AG09309 (cell line): ENCODE measurements at regions not wholly inside any gene's neighbourhood (a gene's known extent, or its start where the extent isn't known, plus 50 kb on each side); places are given as distances from the start of the nearest gene placed in this dataset.

Experiments
- DNase-seq: peaks from one replicate; pipeline ENCODE4 v3.0.0-alpha.2; 2010; ENCODE audit warnings: low read depth
- H3K4me3 ChIP-seq: 2 replicates; pipeline ENCODE4 v1.5.1; 2011; ENCODE audit warnings: mild to moderate bottlenecking, low read depth, low read length, moderate library complexity; ENCODE audit not compliant: control insufficient read depth
- TF ChIP-seq, protein P1 (sequence below): IDR thresholded peaks from 2 replicates; pipeline ENCODE4 v1.5.1; 2011; ENCODE audit warnings: mild to moderate bottlenecking, low read depth, low read length, inconsistent platforms; ENCODE audit not compliant: insufficient read depth, control insufficient read depth; ENCODE audit errors: missing control alignments

DNA sequence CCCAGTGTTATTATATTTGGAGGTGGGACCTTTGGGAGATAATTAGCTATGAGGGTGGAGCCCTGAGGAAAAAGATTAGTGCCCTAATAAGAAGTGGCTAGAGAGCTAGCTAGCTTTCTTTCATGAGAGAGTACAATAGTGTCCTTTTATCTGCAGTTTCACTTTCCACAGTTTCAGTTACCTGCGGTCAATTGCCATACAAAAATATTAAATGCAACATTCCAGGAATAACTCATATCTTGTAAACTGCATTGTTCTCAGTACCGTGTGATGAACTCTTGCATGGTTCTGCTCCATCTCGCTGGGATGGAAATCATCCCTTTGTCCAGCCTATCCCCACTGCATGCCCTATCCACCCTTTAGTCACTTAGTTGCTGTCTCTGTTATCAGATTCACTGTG is 201.6 kb downstream of the RWDD3 start:
- no peak for DNase-seq
- TF ChIP-seq, protein P1, sequence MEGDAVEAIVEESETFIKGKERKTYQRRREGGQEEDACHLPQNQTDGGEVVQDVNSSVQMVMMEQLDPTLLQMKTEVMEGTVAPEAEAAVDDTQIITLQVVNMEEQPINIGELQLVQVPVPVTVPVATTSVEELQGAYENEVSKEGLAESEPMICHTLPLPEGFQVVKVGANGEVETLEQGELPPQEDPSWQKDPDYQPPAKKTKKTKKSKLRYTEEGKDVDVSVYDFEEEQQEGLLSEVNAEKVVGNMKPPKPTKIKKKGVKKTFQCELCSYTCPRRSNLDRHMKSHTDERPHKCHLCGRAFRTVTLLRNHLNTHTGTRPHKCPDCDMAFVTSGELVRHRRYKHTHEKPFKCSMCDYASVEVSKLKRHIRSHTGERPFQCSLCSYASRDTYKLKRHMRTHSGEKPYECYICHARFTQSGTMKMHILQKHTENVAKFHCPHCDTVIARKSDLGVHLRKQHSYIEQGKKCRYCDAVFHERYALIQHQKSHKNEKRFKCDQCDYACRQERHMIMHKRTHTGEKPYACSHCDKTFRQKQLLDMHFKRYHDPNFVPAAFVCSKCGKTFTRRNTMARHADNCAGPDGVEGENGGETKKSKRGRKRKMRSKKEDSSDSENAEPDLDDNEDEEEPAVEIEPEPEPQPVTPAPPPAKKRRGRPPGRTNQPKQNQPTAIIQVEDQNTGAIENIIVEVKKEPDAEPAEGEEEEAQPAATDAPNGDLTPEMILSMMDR = no peak
- H3K4me3 ChIP-seq = no peak overlapping the region

DNA sequence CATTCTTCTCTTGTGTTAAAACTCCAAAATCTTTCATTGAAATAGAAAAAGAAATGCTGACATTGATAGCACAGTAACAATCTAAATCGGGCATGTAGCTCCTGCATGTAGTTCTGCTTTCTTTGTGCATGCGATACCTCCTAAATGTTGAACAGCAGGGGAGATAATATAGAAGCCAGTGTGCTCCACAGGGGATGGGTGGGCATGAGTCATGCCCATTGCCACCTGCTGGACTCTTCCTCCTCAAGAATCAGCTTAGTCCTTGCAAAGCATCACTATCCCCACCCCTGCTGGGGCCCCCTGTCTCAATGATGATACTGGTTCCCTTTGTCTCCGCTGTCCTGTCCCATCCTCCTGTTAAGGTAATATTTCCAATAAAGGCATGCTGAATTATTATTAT is 203.0 kb downstream of the RWDD3 start:
- H3K4me3 ChIP-seq = no peak overlapping the region
- TF ChIP-seq, protein P1 = no peak
- DNase-seq = no peak

DNA sequence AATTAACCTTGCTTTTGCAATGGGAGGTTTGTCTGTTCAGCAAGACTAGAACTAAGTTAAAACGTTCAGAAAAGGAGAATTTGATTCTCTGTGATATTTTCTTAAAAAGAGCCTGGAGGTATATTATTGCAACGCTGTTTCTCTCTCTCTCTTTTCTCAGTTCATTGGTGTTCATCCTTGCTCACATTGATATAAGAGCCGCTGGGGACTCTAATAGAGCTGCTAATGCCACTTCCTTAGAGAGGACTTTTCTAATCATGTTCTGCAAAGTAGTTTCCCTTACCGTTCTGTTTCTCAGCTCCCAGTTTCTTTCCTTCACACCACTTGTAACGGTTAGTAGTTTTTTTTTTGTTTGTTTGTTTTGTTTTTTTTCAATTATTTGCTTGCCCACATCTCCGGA is 203.8 kb downstream of the RWDD3 start:
- H3K4me3 ChIP-seq = no peak overlapping the region
- no peak for DNase-seq
- TF ChIP-seq, protein P1 = no peak

DNA sequence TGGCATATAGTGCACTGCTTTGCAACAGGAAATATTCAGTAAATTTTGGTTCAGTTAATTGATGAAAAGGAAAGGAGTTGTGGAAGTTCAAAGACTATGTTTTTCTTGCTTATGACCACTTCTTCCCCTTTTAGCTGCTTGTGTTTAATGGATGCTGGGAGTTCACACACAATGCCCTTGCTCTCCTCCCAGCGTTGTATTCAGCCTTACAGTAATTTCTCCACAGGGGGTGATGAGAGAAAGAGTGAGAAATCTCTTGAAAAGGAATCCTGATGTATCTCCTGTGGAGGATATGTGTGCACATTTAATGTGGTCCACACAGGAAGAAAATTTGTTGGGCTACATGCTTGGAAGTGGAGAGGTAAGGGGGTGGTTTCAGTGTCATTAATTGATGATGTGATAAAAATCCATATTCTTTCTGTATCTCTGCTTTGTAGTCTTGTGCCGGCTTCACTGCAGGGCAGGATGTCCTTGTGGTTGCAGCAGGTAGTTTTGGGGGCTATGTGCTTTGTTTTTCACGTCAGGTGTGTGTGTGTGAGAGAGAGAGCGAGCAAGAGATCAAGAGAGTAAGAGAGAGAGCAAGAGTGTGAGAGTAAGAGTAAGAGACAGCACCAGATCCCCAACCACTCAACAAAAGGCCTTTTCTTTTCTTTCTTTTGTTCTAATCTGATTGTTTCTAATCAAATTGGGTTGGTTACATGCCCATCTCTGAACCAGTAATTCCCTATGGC is 204.4 kb downstream of the RWDD3 start:
- H3K4me3 ChIP-seq = no peak overlapping the region
- TF ChIP-seq, protein P1 = no peak
- no peak for DNase-seq

DNA sequence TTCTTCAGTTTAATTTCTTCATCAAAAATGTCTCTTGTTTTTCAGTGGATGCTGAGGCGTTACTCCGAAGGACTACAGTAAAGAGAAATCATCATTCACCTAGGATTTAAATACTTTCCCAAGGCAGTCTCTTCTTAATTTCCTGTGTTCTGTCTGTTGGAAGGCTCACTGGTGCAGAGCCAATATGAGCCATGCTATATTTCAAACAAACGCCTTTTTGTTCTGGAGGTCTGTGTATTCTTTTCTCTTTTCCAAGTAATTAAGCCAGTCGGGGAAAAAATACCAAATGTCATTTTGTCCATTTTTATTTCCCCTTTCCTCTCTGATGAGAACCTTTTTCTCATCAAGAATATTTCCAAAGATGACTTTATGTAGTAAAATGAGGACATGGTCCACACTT is 206.5 kb downstream of the RWDD3 start:
- H3K4me3 ChIP-seq = no peak overlapping the region
- DNase-seq = no peak
- TF ChIP-seq, protein P1 = no peak

DNA sequence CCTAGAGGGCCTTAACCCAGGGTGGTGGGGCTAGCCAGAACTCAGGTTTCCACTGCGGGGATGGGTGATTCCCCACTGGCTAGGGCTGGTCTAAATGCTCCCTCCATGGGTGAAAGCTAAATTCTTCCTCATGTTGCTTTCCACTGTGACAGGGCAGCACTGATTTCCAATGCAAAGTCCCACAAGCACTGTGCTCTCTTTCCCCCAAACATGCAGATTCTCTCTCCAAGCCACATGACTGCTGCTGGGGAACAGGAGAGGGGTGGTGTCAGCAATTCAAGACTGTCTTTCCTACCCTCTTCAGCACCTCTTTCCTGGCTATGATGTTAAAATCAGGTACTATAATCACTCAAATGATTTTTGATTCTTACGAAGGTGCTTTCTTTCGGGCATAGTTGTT is 215.5 kb downstream of the RWDD3 start:
- TF ChIP-seq, protein P1 = no peak
- no peak overlapping the region for H3K4me3 ChIP-seq
- no peak for DNase-seq
